HG03175 (cell line): ENCODE measurements at regions not wholly inside any gene's neighbourhood (a gene's known extent, or its start where the extent isn't known, plus 50 kb on each side); places are given as distances from the start of the nearest gene placed in this dataset.
"Not testable (repeated sequence)": the region's sequence is repeated elsewhere in the genome, so short reads cannot be mapped to it uniquely, and the experiment has no call there.

ENCODE experiments used
- ATAC-seq: cut with Tn5 transposase; IDR thresholded peaks from one replicate; pipeline ENCODE4 v1.9.1; 2021; ENCODE audit warnings: mild to moderate bottlenecking, moderate library complexity; ENCODE audit not compliant: unreplicated experiment

- no peak for ATAC-seq
Measured at GRCh38 chr13:58472483-58472882, 840.9 kb downstream of the PCDH17 start.

GRCh38 chr13:58474581-58474980, 843.0 kb downstream of the PCDH17 start:
- no peak for ATAC-seq

- no peak for ATAC-seq
Measured at GRCh38 chr13:58476206-58476918, 844.8 kb downstream of the PCDH17 start.

- ATAC-seq = no peak
Measured at GRCh38 chr13:58478858-58479257, 847.3 kb downstream of the PCDH17 start.

- no peak for ATAC-seq
Measured at GRCh38 chr13:58480061-58480460, 848.5 kb downstream of the PCDH17 start.

- ATAC-seq = no peak
Measured at GRCh38 chr13:58488251-58488650, 856.7 kb downstream of the PCDH17 start.

- no peak for ATAC-seq
Measured at GRCh38 chr13:58495668-58496067, 864.1 kb downstream of the PCDH17 start.

- no peak for ATAC-seq
Measured at GRCh38 chr13:58500938-58501337, 869.4 kb downstream of the PCDH17 start.

- not testable (repeated sequence) for ATAC-seq
Measured at GRCh38 chr13:58504202-58504700, 872.7 kb downstream of the PCDH17 start.

GRCh38 chr13:58505262-58505920, 873.8 kb downstream of the PCDH17 start:
- ATAC-seq = not testable (repeated sequence)

GRCh38 chr13:58528351-58528750, 896.8 kb downstream of the PCDH17 start:
- no peak for ATAC-seq

- no peak for ATAC-seq
Measured at GRCh38 chr13:58531614-58532013, 900.1 kb downstream of the PCDH17 start.

- ATAC-seq = no peak
Measured at GRCh38 chr13:58542530-58542929, 911.0 kb downstream of the PCDH17 start.

- ATAC-seq = no peak
Measured at GRCh38 chr13:58547419-58547818, 915.9 kb downstream of the PCDH17 start.

GRCh38 chr13:58566176-58566575, 934.6 kb downstream of the PCDH17 start:
- no peak for ATAC-seq

- no peak for ATAC-seq
Measured at GRCh38 chr13:58573743-58574142, 942.2 kb downstream of the PCDH17 start.

GRCh38 chr13:58574791-58575190, 943.2 kb downstream of the PCDH17 start:
- no peak for ATAC-seq

GRCh38 chr13:58579468-58579867, 947.9 kb downstream of the PCDH17 start:
- ATAC-seq = no peak

GRCh38 chr13:58583966-58584365, 952.4 kb downstream of the PCDH17 start:
- ATAC-seq = no peak

GRCh38 chr13:58584610-58585009, 953.1 kb downstream of the PCDH17 start:
- ATAC-seq = no peak

GRCh38 chr13:58587183-58587582, 955.6 kb downstream of the PCDH17 start:
- peak; percentile 95 for ATAC-seq

GRCh38 chr13:58592052-58592451, 960.5 kb downstream of the PCDH17 start:
- ATAC-seq = no peak
